IPS-18a (cell line): ENCODE measurements at regions not wholly inside any gene's neighbourhood (a gene's known extent, or its start where the extent isn't known, plus 50 kb on each side); places are given as distances from the start of the nearest gene placed in this dataset.

Source experiments
- H3K27ac ChIP-seq: one replicate; pipeline ENCODE4 v1.5.1; 2013; ENCODE audit warnings: low read length
- H3K27me3 ChIP-seq: one replicate; pipeline ENCODE4 v1.6.1; 2013; ENCODE audit warnings: mild to moderate bottlenecking, low read length; ENCODE audit not compliant: control insufficient read depth, insufficient read depth
- H3K36me3 ChIP-seq: one replicate; pipeline ENCODE4 v1.6.1; 2013; ENCODE audit warnings: low read depth, low read length; ENCODE audit not compliant: control insufficient read depth
- H3K4me1 ChIP-seq: one replicate; pipeline ENCODE4 v1.6.1; 2013; ENCODE audit warnings: low read depth, low read length; ENCODE audit not compliant: control insufficient read depth
- H3K4me3 ChIP-seq: one replicate; pipeline ENCODE4 v1.5.1; 2013; ENCODE audit warnings: low read length
- H3K9ac ChIP-seq: one replicate; pipeline ENCODE4 v1.6.1; 2013; ENCODE audit warnings: mild to moderate bottlenecking, low read length, moderate library complexity
- H3K9me3 ChIP-seq: one replicate; pipeline ENCODE4 v1.6.1; 2013; ENCODE audit warnings: low read depth, low read length; ENCODE audit not compliant: control insufficient read depth

DNA sequence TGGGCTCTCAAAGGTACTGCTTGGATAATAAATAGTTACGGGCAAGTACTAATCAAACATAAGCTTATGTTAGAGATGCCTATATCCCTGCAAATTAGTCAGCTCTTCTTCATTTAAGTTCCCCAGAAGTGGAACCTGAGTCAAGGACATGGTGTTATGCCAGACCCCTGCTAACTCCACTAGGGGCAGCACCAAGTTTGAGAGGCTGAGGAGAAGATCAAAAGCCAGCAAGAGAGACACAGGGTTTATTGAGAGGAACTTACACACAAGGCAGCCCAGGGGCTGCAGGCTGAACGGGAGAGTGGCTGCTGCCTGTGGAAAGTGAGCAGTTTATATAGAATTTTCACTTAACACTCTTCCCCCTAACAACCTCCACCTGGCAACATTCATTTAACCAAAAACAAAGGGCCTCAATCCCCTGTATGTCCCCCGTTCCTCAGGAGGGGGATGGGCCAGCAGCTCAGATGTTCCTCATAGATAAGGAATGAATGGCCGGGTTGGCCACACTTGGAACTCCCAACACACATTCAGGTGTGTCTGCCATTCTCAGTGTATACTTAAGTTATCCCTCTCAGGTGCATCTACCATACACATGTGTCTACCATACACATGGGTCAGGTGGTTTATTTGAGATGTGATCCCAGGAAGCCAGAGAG, 62.6 kb upstream of the GHITM start:
- H3K36me3 ChIP-seq: no peaks in the 10 kb centered on the region
- no peak overlapping the region for H3K27ac ChIP-seq
- H3K9ac ChIP-seq: no peak overlapping the region
- H3K4me1 ChIP-seq: no peaks in the 10 kb centered on the region
- no peaks in the 10 kb centered on the region for H3K9me3 ChIP-seq
- H3K27me3 ChIP-seq: no peaks in the 10 kb centered on the region
- no peak overlapping the region for H3K4me3 ChIP-seq

DNA sequence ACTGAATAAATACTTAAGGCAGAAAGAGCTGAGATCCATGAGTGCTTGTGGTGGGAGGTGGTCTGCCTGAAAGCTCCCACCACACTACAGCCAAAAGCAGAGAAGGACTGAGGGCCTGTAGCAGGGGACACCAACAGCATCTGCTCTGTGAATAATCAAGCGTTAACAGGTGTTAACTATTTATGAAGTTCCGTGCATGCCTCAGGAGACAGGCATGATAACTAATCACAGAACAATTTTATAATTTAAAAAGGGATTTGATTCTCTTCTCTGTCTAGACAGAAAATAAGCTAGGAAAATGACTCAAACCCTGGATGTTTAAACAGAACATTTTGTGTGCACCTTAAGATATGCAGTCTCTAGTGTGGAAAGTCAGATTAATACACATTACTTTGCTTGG, 61.5 kb upstream of the GHITM start:
- Histone ChIP-seq H3K9ac (no peak overlapping the region), H3K4me3 (no peak overlapping the region), H3K27ac (no peak overlapping the region), H3K9me3 (no peaks in the 10 kb centered on the region), H3K27me3 (no peaks in the 10 kb centered on the region), H3K36me3 (no peaks in the 10 kb centered on the region), H3K4me1 (no peaks in the 10 kb centered on the region)

DNA sequence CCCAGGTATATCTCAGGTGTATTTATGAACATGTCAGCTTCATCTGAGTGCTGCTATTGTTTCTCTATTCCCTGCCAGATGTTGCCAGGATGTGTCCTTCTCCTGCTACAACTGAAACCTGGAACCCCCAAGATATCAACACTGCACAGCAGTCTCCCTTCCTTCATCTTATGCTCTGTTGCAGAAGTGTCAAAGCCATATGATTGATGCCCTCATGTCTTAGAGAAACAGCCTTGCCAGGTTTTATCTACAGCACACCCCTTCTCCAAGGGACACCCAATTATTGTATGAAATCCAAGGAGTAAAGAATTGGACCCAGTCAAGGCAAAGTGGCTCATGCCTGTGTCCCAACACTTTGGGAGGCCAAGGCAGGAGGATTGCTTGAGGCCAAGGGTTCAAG, 60.5 kb upstream of the GHITM start:
- Histone ChIP-seq H3K27ac (no peak overlapping the region), H3K27me3 (no peaks in the 10 kb centered on the region), H3K4me1 (no peaks in the 10 kb centered on the region), H3K36me3 (no peaks in the 10 kb centered on the region), H3K9me3 (no peaks in the 10 kb centered on the region), H3K9ac (no peak overlapping the region), H3K4me3 (no peak overlapping the region)

DNA sequence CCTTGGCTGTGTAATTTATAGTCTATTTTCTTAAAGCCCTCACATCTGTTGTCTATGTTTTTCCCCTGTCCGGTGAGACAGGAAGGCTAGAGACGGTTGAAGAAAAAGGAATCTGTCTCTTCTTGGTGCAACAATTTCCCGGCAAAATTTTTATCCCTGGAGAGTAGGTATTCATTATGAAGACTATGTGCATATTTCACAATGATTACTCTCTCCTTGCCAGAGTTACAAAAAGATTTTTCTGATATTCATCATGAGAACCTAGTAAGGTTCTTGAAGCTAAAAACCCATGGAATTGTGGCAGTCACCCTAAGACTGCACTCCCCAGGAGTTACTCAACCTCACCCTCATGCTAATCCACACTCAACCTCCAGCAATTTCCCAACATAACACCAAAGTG, 55.0 kb upstream of the GHITM start:
- no peaks in the 10 kb centered on the region for H3K36me3 ChIP-seq
- no peaks in the 10 kb centered on the region for H3K9me3 ChIP-seq
- H3K27ac ChIP-seq: no peak overlapping the region
- no peaks in the 10 kb centered on the region for H3K4me1 ChIP-seq
- H3K4me3 ChIP-seq: no peak overlapping the region
- H3K27me3 ChIP-seq: no peaks in the 10 kb centered on the region
- no peak overlapping the region for H3K9ac ChIP-seq

DNA sequence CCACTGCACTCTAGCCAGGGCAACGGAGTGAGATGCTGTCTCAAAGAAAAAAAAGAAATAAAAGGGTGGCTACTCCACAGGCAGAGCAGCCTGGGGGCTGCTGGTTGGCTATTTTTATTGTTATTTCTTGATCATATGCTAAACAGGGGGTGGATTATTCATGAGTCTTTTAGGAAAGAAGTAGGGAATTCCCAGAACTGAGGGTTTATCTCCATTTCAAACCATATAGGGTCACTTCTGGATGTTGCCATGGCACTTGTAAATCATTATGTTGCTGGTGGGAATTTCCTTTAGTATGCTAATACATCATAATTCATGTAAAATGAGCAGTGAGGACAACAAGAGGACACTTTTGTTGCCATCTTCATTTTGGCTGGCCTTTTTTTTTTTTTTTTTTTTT, 52.1 kb upstream of the GHITM start:
- no peak overlapping the region for H3K4me3 ChIP-seq
- no peaks in the 10 kb centered on the region for H3K4me1 ChIP-seq
- no peaks in the 10 kb centered on the region for H3K27me3 ChIP-seq
- H3K9me3 ChIP-seq: no peaks in the 10 kb centered on the region
- H3K27ac ChIP-seq: no peak overlapping the region
- H3K9ac ChIP-seq: no peak overlapping the region
- no peaks in the 10 kb centered on the region for H3K36me3 ChIP-seq

DNA sequence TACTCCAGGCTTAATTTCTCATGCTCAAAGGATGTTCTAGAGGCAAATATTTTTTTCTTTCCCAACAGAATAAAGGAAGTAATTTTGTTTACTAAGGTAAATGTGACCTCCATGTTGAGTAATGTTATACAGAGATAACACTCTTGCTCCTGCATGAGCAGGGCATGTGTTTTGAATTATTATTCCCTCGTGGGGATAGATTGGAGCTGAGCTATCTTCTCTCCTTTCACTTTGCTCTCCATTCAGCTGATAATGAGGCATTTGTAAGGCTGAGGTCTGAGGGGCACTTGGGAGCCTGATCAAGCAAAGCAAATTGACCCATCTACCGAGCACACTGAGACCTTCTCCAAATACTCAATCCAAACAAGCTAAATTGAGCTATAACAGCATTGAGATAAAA, 50.7 kb upstream of the GHITM start:
- H3K4me3 ChIP-seq: no peak overlapping the region
- H3K27ac ChIP-seq: no peak overlapping the region
- no peaks in the 10 kb centered on the region for H3K36me3 ChIP-seq
- H3K27me3 ChIP-seq: no peaks in the 10 kb centered on the region
- H3K9me3 ChIP-seq: no peaks in the 10 kb centered on the region
- H3K9ac ChIP-seq: no peak overlapping the region
- no peaks in the 10 kb centered on the region for H3K4me1 ChIP-seq

DNA sequence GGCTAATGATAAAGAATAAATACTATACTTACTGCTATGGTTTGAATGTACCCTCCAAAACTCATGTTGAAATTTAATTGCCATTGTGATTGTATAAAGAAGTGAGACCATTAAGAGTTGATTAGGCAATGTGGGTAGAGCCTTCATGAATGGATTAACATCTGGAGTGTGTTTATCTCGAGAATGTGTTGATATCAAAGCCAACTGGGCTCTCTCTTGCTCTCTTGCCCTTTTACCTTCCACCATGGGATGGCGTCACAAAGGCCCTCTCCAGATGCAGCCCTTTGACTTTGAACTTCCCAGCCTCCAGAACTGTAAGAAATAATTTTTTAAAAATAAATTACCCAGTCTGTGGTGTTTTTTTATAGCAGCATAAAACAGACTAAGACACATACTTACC, 50.1 kb upstream of the GHITM start:
- Histone ChIP-seq H3K4me3 (no peak overlapping the region), H3K9ac (no peak overlapping the region), H3K9me3 (no peaks in the 10 kb centered on the region), H3K36me3 (no peaks in the 10 kb centered on the region), H3K27me3 (no peaks in the 10 kb centered on the region), H3K4me1 (no peaks in the 10 kb centered on the region), H3K27ac (no peak overlapping the region)
